ENCODE measurements at regions not wholly inside any gene's neighbourhood (a gene's known extent, or its start where the extent isn't known, plus 50 kb on each side); places are given as distances from the start of the nearest gene placed in this dataset.

DNA sequence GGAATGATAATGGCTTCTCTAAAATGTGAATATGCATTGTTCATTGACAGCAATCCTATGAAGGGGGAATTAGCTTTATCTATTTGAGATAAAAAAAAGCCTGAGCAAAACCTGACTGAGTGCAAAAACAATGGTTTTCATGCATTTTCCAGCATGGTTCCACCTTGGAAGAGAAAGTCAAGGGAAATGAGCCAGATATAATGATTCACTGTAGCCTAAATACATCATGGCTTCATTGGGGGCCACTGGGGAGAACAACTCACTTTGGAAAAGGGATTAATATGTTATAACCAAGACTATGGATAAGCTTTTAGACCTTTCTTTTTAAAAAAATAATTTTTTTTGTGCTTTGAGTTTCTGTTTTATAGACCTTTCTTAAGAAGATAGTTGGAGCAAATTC lies 679.7 kb downstream of the NYAP2 start:
- Histone ChIP-seq H3K27ac (ENCODE audit: low read depth in 1 of 2, low read length in 2 of 2) (no peak overlapping the region), H3K9me3 (ENCODE audit: control insufficient read depth in 1 of 2, insufficient read depth in 1 of 2, low read length in 2 of 2) (no peaks in the 10 kb centered on the region), H3K27me3 (ENCODE audit: control insufficient read depth in 1 of 2, insufficient read depth in 2 of 2, low read length in 2 of 2) (no peaks in the 10 kb centered on the region), H3K36me3 (ENCODE audit: insufficient read depth, low read length) (no peaks in the 10 kb centered on the region), H3K4me3 (ENCODE audit: low read length) (no peak overlapping the region), H3K4me1 (ENCODE audit: insufficient read depth, low read length) (no peaks in the 10 kb centered on the region)
- no peak overlapping the region for H3K27ac Mint-ChIP-seq
- POLR2A ChIA-PET = no interaction called here
- no peaks in the 10 kb centered on the region for H3K4me1 Mint-ChIP-seq (ENCODE audit: low read depth)
- no peaks in the 10 kb centered on the region for H3K9me3 Mint-ChIP-seq
- ATAC-seq (ENCODE audit: poor library complexity) (no peak), DNase-seq (no peak)
- H3K27me3 Mint-ChIP-seq = no peaks in the 10 kb centered on the region
- TF ChIP-seq, protein P1, sequence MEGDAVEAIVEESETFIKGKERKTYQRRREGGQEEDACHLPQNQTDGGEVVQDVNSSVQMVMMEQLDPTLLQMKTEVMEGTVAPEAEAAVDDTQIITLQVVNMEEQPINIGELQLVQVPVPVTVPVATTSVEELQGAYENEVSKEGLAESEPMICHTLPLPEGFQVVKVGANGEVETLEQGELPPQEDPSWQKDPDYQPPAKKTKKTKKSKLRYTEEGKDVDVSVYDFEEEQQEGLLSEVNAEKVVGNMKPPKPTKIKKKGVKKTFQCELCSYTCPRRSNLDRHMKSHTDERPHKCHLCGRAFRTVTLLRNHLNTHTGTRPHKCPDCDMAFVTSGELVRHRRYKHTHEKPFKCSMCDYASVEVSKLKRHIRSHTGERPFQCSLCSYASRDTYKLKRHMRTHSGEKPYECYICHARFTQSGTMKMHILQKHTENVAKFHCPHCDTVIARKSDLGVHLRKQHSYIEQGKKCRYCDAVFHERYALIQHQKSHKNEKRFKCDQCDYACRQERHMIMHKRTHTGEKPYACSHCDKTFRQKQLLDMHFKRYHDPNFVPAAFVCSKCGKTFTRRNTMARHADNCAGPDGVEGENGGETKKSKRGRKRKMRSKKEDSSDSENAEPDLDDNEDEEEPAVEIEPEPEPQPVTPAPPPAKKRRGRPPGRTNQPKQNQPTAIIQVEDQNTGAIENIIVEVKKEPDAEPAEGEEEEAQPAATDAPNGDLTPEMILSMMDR (IDR thresholded peaks at IDR 0.05) = no peak
- no peaks in the 10 kb centered on the region for H3K36me3 Mint-ChIP-seq (ENCODE audit: low read depth)
- intact Hi-C loops (cut with DNase I, micrococcal nuclease) = no loop called here
- CTCF ChIA-PET = no interaction called here
- H3K4me3 Mint-ChIP-seq = no peak overlapping the region

DNA sequence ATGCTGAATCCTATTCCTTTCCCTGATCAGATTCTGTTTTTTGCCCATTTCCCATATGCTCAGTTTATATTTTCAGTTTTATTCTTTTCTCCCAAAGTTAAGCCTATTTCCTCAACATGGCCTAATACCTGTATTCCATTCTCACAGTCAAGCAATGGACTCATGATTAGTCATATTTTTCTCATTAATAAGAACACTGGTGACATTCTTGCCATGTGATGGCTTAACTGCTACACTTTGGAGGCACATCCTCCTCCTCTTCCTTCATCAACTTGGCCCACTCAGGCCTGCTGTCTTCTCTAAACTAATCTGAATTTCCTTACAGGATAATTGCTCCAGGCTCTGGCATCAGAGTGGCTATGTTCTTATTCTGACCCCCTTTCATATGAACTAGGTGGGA lies 679.2 kb downstream of the NYAP2 start:
- no peaks in the 10 kb centered on the region for H3K27me3 ChIP-seq (ENCODE audit: control insufficient read depth in 1 of 2, insufficient read depth in 2 of 2, low read length in 2 of 2)
- POLR2A ChIA-PET = no interaction called here
- H3K4me1 Mint-ChIP-seq (ENCODE audit: low read depth) = no peaks in the 10 kb centered on the region

DNA sequence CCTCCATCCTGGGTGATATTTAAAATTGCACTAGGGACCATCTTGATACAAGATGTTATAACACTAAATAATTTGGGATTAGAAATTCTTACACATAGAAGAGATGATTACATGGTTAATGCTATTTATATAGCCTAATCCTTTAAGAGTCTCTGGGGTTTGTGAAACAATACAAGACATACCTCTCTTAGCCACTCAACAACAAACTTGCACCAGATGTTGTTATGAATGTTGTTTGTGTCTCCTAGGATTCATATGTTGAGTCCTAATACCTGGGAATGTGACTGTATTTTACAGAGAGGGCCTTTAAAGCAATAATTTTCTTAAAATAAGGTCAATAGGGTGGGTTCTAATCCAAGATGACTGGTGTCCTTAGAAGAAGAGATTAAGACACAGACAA lies 678.3 kb downstream of the NYAP2 start:
- no peaks in the 10 kb centered on the region for H3K36me3 Mint-ChIP-seq (ENCODE audit: low read depth)

More for the DNA sequence above, 679.2 kb downstream of the NYAP2 start:
- Mint-ChIP-seq H3K27ac (no peak overlapping the region), H3K4me3 (no peak overlapping the region), H3K27me3 (no peaks in the 10 kb centered on the region), H3K36me3 (ENCODE audit: low read depth) (no peaks in the 10 kb centered on the region), H3K9me3 (no peaks in the 10 kb centered on the region)
- intact Hi-C loops (cut with DNase I, micrococcal nuclease) = no loop called here
- TF ChIP-seq, protein P1 (IDR thresholded peaks at IDR 0.05) = no peak
- Histone ChIP-seq H3K36me3 (ENCODE audit: insufficient read depth, low read length) (no peaks in the 10 kb centered on the region), H3K4me1 (ENCODE audit: insufficient read depth, low read length) (no peaks in the 10 kb centered on the region), H3K27ac (ENCODE audit: low read depth in 1 of 2, low read length in 2 of 2) (no peak overlapping the region), H3K4me3 (ENCODE audit: low read length) (no peak overlapping the region), H3K9me3 (ENCODE audit: control insufficient read depth in 1 of 2, insufficient read depth in 1 of 2, low read length in 2 of 2) (no peaks in the 10 kb centered on the region)
- DNase-seq (no peak), ATAC-seq (ENCODE audit: poor library complexity) (no peak)
- CTCF ChIA-PET = no interaction called here

More for the DNA sequence above, 678.3 kb downstream of the NYAP2 start:
- Mint-ChIP-seq H3K4me1 (ENCODE audit: low read depth) (no peaks in the 10 kb centered on the region), H3K4me3 (no peak overlapping the region), H3K9me3 (no peaks in the 10 kb centered on the region), H3K27ac (no peak overlapping the region), H3K27me3 (no peaks in the 10 kb centered on the region)
- TF ChIP-seq, protein P1 (IDR thresholded peaks at IDR 0.05) = no peak
- no peaks in the 10 kb centered on the region for H3K27me3 ChIP-seq (ENCODE audit: control insufficient read depth in 1 of 2, insufficient read depth in 2 of 2, low read length in 2 of 2)
- no peaks in the 10 kb centered on the region for H3K9me3 ChIP-seq (ENCODE audit: control insufficient read depth in 1 of 2, insufficient read depth in 1 of 2, low read length in 2 of 2)
- H3K36me3 ChIP-seq (ENCODE audit: insufficient read depth, low read length) = no peaks in the 10 kb centered on the region
- DNase-seq (no peak), ATAC-seq (ENCODE audit: poor library complexity) (no peak)
- ChIA-PET CTCF (no interaction called here), POLR2A (no interaction called here)
- no peak overlapping the region for H3K4me3 ChIP-seq (ENCODE audit: low read length)
- H3K4me1 ChIP-seq (ENCODE audit: insufficient read depth, low read length) = no peaks in the 10 kb centered on the region
- no peak overlapping the region for H3K27ac ChIP-seq (ENCODE audit: low read depth in 1 of 2, low read length in 2 of 2)
- intact Hi-C loops (cut with DNase I, micrococcal nuclease) = no loop called here
